ENCODE measurements at regions not wholly inside any gene's neighbourhood (a gene's known extent, or its start where the extent isn't known, plus 50 kb on each side); places are given as distances from the start of the nearest gene placed in this dataset.

GRCh38 chr20:48476854-48477253 lies 350.9 kb downstream of the PREX1 start:
- ChIA-PET POLR2A (no interaction called here), CTCF (ENCODE audit: low intra/inter-chr PET ratio, low total read pairs) (no interaction called here)
- Histone ChIP-seq H2AFZ (ENCODE audit: low read length) (no peak overlapping the region), H4K20me1 (ENCODE audit: insufficient read depth, low read length) (no peaks in the 10 kb centered on the region), H3K4me1 (ENCODE audit: insufficient read depth, low read length) (peaks cover 14% of the 10 kb centered on the region), H3K36me3 (replicated peaks in 1 of 2; ENCODE audit: control insufficient read depth in 1 of 2, insufficient read depth in 2 of 2, low read length in 2 of 2) (no peaks in the 10 kb centered on the region), H3K9me3 (ENCODE audit: low read length) (no peaks in the 10 kb centered on the region), H3K79me2 (ENCODE audit: insufficient read depth, low read length) (no peaks in the 10 kb centered on the region), H3K27ac (ENCODE audit: extremely low read length, insufficient read depth, low read length) (no peak overlapping the region), H3K4me3 (replicated peaks in 1 of 3; ENCODE audit: insufficient read depth in 1 of 3, low read depth in 2 of 3, low read length in 3 of 3) (no peak overlapping the region), H3K9ac (ENCODE audit: insufficient read depth, low read depth, low read length) (no peak overlapping the region), H3K27me3 (ENCODE audit: control insufficient read depth in 1 of 2, insufficient read depth in 2 of 2, low read length in 2 of 2) (peaks cover 12 to 88% of the 10 kb centered on the region in 2 experiments), H3K4me2 (ENCODE audit: low read depth, low read length) (peak overlapping the region; percentile 29; the same call in 1 of the 2 replicates)
- intact Hi-C loops (cut with micrococcal nuclease; ENCODE audit: unreplicated experiment) (no loop called here), in situ Hi-C loops (cut with HindIII; ENCODE audit: extremely low pct_ligation_motif_present, low pct_unique_long_range_greater_than_20kb) (no loop called here)
- DNase-seq (ENCODE audit: low spot score) (peak; percentile 24), FAIRE-seq (peak; percentile 84), ATAC-seq (peak; percentile 56)
- no TSS peak for BruUV-seq (replicated peaks)
- WGBS (ENCODE audit: low lambda C conversion rate), result 25% methylated on average over 11 of the region's 11 CpGs
- TF ChIP-seq ESRRA (CRISPR knock-in tag; IDR thresholded peaks at IDR 0.05; ENCODE audit: low read depth) (peak; percentile 59; the same call in 1 of the 2 replicates), CTCF (CRISPR knock-in tag; IDR thresholded peaks at IDR 0.05) (0 out of 2 replicates have a peak, but pooled peaks have one; percentile 9), NR2F1 (CRISPR knock-in tag; IDR thresholded peaks at IDR 0.05) (0 out of 4 replicates have a peak, but pooled peaks of 1 of the 2 experiments have one; percentile 28), ZNF598 (CRISPR knock-in tag; IDR thresholded peaks at IDR 0.05; ENCODE audit: borderline replicate concordance) (no peak), ZNF263 (CRISPR knock-in tag; IDR thresholded peaks at IDR 0.05) (0 out of 2 replicates have a peak, but pooled peaks have one; percentile 14), HNF4A (CRISPR knock-in tag; IDR thresholded peaks at IDR 0.05) (peak; percentile 67), RCOR2 (CRISPR knock-in tag; IDR thresholded peaks at IDR 0.05) (no peak), TAF15 (IDR thresholded peaks at IDR 0.05; ENCODE audit: low read depth, low read length, poor library complexity, severe bottlenecking) (no peak), NR2F6 (IDR thresholded peaks at IDR 0.05) (0 out of 2 replicates have a peak, but pooled peaks have one; percentile 25), NR2F6 (CRISPR knock-in tag; IDR thresholded peaks at IDR 0.05) (no peak), ZFP62 (CRISPR knock-in tag; IDR thresholded peaks at IDR 0.05) (no peak), ZNF564 (CRISPR knock-in tag; IDR thresholded peaks at IDR 0.05) (peak; percentile 82; the same call in 1 of the 2 replicates), ZNF205 (CRISPR knock-in tag; IDR thresholded peaks at IDR 0.05) (no peak), ZNF33A (CRISPR knock-in tag; IDR thresholded peaks at IDR 0.05; ENCODE audit: borderline replicate concordance) (no peak)
- TF ChIP-seq, protein P1, sequence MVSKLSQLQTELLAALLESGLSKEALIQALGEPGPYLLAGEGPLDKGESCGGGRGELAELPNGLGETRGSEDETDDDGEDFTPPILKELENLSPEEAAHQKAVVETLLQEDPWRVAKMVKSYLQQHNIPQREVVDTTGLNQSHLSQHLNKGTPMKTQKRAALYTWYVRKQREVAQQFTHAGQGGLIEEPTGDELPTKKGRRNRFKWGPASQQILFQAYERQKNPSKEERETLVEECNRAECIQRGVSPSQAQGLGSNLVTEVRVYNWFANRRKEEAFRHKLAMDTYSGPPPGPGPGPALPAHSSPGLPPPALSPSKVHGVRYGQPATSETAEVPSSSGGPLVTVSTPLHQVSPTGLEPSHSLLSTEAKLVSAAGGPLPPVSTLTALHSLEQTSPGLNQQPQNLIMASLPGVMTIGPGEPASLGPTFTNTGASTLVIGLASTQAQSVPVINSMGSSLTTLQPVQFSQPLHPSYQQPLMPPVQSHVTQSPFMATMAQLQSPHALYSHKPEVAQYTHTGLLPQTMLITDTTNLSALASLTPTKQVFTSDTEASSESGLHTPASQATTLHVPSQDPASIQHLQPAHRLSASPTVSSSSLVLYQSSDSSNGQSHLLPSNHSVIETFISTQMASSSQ (IDR thresholded peaks at IDR 0.05; ENCODE audit: low read depth), result no peak
- TF ChIP-seq, protein P1 (CRISPR knock-in tag; IDR thresholded peaks at IDR 0.05; ENCODE audit: borderline replicate concordance), result 0 out of 2 replicates have a peak, but pooled peaks have one; percentile 4
- TF ChIP-seq, protein P2, sequence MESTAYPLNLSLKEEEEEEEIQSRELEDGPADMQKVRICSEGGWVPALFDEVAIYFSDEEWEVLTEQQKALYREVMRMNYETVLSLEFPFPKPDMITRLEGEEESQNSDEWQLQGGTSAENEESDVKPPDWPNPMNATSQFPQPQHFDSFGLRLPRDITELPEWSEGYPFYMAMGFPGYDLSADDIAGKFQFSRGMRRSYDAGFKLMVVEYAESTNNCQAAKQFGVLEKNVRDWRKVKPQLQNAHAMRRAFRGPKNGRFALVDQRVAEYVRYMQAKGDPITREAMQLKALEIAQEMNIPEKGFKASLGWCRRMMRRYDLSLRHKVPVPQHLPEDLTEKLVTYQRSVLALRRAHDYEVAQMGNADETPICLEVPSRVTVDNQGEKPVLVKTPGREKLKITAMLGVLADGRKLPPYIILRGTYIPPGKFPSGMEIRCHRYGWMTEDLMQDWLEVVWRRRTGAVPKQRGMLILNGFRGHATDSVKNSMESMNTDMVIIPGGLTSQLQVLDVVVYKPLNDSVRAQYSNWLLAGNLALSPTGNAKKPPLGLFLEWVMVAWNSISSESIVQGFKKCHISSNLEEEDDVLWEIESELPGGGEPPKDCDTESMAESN (CRISPR knock-in tag; conservative IDR thresholded peaks at IDR 0.05), result no peak
- TF ChIP-seq, protein P3, sequence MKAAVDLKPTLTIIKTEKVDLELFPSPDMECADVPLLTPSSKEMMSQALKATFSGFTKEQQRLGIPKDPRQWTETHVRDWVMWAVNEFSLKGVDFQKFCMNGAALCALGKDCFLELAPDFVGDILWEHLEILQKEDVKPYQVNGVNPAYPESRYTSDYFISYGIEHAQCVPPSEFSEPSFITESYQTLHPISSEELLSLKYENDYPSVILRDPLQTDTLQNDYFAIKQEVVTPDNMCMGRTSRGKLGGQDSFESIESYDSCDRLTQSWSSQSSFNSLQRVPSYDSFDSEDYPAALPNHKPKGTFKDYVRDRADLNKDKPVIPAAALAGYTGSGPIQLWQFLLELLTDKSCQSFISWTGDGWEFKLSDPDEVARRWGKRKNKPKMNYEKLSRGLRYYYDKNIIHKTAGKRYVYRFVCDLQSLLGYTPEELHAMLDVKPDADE (CRISPR knock-in tag; IDR thresholded peaks at IDR 0.05), result no peak
